ENCODE measurements at regions not wholly inside any gene's neighbourhood (a gene's known extent, or its start where the extent isn't known, plus 50 kb on each side); places are given as distances from the start of the nearest gene placed in this dataset.

DNA sequence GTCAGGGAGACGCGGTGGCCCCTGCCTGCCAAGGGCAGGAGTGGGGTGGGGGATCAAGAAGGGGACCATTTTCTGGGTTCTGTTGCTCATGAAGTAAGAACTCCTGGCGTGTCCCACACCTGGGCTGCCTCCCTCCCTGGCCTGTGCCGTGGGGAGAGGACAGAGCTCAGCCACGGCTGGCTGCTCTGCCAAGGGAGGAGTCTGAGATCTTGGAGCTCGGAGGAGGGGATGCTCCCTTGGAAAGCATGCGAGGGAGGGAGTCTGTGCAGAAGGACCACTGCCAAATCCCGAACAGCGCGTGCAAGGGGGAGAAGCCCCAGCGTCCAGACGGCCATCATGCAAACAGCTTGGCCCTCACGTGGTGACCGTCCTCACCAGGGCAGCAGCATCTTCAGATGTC lies 64.2 kb upstream of the ZNF469 start:
- H2BK20ac ChIP-seq (ENCODE audit: low read length) = no peak overlapping the region
- no peak overlapping the region for H2BK5ac ChIP-seq (ENCODE audit: low read depth, low read length)
- H3K23me2 ChIP-seq (ENCODE audit: low read depth, low read length) = no peaks in the 10 kb centered on the region
- WGBS, 2 experiments (ENCODE audit: extremely low coverage in 1 of 2, insufficient coverage in 1 of 2, insufficient read length in 1 of 2, insufficient replicate concordance in 2 of 2, low coverage in 1 of 2, low lambda C conversion rate in 2 of 2, missing lambda C conversion rate in 1 of 2) = 90% methylated on average over 14 of the region's 14 CpGs; no CpG with 5 or more reads in 1 of the 2 experiments
- H4K91ac ChIP-seq (replicated peaks; ENCODE audit: insufficient read length, low read length) = no peak overlapping the region
- FAIRE-seq (no peak), DNase-seq (ENCODE audit: low read depth in 1 of 2, low spot score in 2 of 2) (no peak)
- 0 out of 2 replicates have a peak overlapping the region, but pooled peaks have one; percentile 5 for H4K8ac ChIP-seq (ENCODE audit: extremely low read depth, insufficient read depth, low read length)
- ChIA-PET POLR2A (ENCODE audit: partially characterized antibody) (no interaction called here), CTCF (ENCODE audit: partially characterized antibody) (interaction anchor here (1.4 kb wide), 1 partner anchor 32 kb away, joined by 3 read pairs; no protein-coding TSS in a partner anchor)
- no peak overlapping the region for H3K27ac ChIP-seq (ENCODE audit: low read depth, low read length)
- H3K14ac ChIP-seq (ENCODE audit: insufficient read length) = no peak overlapping the region
- H2AFZ ChIP-seq (ENCODE audit: low read length) = no peak overlapping the region
- H3K9ac ChIP-seq (replicated peaks in 1 of 4; ENCODE audit: extremely low read depth in 1 of 4, low read depth in 3 of 4, low read length in 3 of 4) = no peak overlapping the region
- no peaks in the 10 kb centered on the region for H3K79me2 ChIP-seq (ENCODE audit: control insufficient read depth in 1 of 2, insufficient read depth in 2 of 2, low read length in 2 of 2)
- no peak overlapping the region for H2AK5ac ChIP-seq (ENCODE audit: low read depth, low read length)
- no peaks in the 10 kb centered on the region for H3K79me1 ChIP-seq (ENCODE audit: low read depth, low read length)
- no peak overlapping the region for H4K5ac ChIP-seq (ENCODE audit: insufficient read length, low read depth, low read length)
- no peaks in the 10 kb centered on the region for H3K36me3 ChIP-seq (ENCODE audit: control insufficient read depth in 2 of 4, insufficient read depth in 4 of 4, low read length in 3 of 4)
- no peak overlapping the region for H3K4ac ChIP-seq (replicated peaks; ENCODE audit: insufficient read length, low read depth, low read length)
- no peak overlapping the region for H2BK12ac ChIP-seq (ENCODE audit: low read depth, low read length)
- H3K9me3 ChIP-seq (ENCODE audit: insufficient read depth in 2 of 2, low read depth in 1 of 2, low read length in 1 of 2) = peaks cover 6 to 13% of the 10 kb centered on the region in 2 experiments; a peak in 2 of 4 replicates
- H2BK120ac ChIP-seq (replicated peaks; ENCODE audit: low read depth, low read length) = no peak overlapping the region
- no peak overlapping the region for H3K4me2 ChIP-seq (ENCODE audit: insufficient read depth in 1 of 2, low read depth in 2 of 2, low read length in 2 of 2)
- no peak overlapping the region for H3K56ac ChIP-seq (replicated peaks; ENCODE audit: insufficient read length, low read depth, low read length)
- H3K4me3 ChIP-seq (ENCODE audit: extremely low read depth in 1 of 4, insufficient read depth in 2 of 4, low read depth in 3 of 4, low read length in 4 of 4) = no peak overlapping the region
- no peaks in the 10 kb centered on the region for H4K20me1 ChIP-seq (replicated peaks in 1 of 2; ENCODE audit: control insufficient read depth in 1 of 2, insufficient read depth in 2 of 2, low read length in 2 of 2)
- no peaks in the 10 kb centered on the region; a peak in 1 of 7 replicates for H3K4me1 ChIP-seq (replicated peaks in 1 of 4; ENCODE audit: control insufficient read depth in 3 of 4, insufficient read depth in 4 of 4, low read length in 3 of 4)
- H3K27me3 ChIP-seq (replicated peaks in 1 of 4; ENCODE audit: control insufficient read depth in 3 of 4, extremely low read depth in 1 of 4, insufficient read depth in 3 of 4, low read length in 3 of 4) = no peaks in the 10 kb centered on the region
- no peak overlapping the region for H2BK15ac ChIP-seq (ENCODE audit: low read length)
- no peak overlapping the region for H3K23ac ChIP-seq (ENCODE audit: insufficient read length)
- H3K18ac ChIP-seq (ENCODE audit: extremely low read depth, low read length) = no peak overlapping the region
- TF ChIP-seq BCL11A (IDR thresholded peaks at IDR 0.05; ENCODE audit: low read depth in 2 of 2, low read length in 2 of 2) = no peak
- no peak for TF ChIP-seq KDM1A (IDR thresholded peaks at IDR 0.05; ENCODE audit: borderline replicate concordance, low read length)
- TF ChIP-seq SIX5 (IDR thresholded peaks at IDR 0.05; ENCODE audit: low read depth, low read length) = no peak
- no peak for TF ChIP-seq JUND (IDR thresholded peaks at IDR 0.05; ENCODE audit: low read length)
- TF ChIP-seq, protein P1, sequence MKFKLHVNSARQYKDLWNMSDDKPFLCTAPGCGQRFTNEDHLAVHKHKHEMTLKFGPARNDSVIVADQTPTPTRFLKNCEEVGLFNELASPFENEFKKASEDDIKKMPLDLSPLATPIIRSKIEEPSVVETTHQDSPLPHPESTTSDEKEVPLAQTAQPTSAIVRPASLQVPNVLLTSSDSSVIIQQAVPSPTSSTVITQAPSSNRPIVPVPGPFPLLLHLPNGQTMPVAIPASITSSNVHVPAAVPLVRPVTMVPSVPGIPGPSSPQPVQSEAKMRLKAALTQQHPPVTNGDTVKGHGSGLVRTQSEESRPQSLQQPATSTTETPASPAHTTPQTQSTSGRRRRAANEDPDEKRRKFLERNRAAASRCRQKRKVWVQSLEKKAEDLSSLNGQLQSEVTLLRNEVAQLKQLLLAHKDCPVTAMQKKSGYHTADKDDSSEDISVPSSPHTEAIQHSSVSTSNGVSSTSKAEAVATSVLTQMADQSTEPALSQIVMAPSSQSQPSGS (IDR thresholded peaks at IDR 0.05; ENCODE audit: low read length) = no peak
- no peak for TF ChIP-seq ASH2L (IDR thresholded peaks at IDR 0.05; ENCODE audit: low read length)
- no peak for TF ChIP-seq TEAD4 (IDR thresholded peaks at IDR 0.05; ENCODE audit: low read depth, low read length)
- TF ChIP-seq RAD21 (IDR thresholded peaks at IDR 0.05 in 1 of 2, conservative IDR thresholded peaks at IDR 0.05 in 1 of 2; ENCODE audit: low read depth in 2 of 2, low read length in 2 of 2) = no peak
- TF ChIP-seq GABPA (IDR thresholded peaks at IDR 0.05; ENCODE audit: borderline replicate concordance, insufficient read depth, low read length) = no peak
- TF ChIP-seq SAP30 (IDR thresholded peaks at IDR 0.05; ENCODE audit: insufficient read depth, insufficient replicate concordance, low read length) = no peak
- TF ChIP-seq, protein P2, sequence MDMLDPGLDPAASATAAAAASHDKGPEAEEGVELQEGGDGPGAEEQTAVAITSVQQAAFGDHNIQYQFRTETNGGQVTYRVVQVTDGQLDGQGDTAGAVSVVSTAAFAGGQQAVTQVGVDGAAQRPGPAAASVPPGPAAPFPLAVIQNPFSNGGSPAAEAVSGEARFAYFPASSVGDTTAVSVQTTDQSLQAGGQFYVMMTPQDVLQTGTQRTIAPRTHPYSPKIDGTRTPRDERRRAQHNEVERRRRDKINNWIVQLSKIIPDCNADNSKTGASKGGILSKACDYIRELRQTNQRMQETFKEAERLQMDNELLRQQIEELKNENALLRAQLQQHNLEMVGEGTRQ (IDR thresholded peaks at IDR 0.05; ENCODE audit: low read length) = no peak
- no peak for TF ChIP-seq POU5F1 (IDR thresholded peaks at IDR 0.05; ENCODE audit: low read depth, low read length)

Measured in H1 (cell line).